Heart right ventricle (tissue), 16 donors: ENCODE measurements at regions not wholly inside any gene's neighbourhood (a gene's known extent, or its start where the extent isn't known, plus 50 kb on each side); places are given as distances from the start of the nearest gene placed in this dataset.

Source experiments
- ATAC-seq, 8 donors: fragments of 200-7000 bp; cut with Tn5 transposase; one replicate each; pipeline ENCODE4 v1.9.1; 2020; ENCODE audit warnings: mild to moderate bottlenecking in 8 of 8, moderate library complexity in 8 of 8, moderate number of reproducible peaks in 1 of 8
- DNase-seq, 2 donors: peaks; one replicate each; pipeline ENCODE4 v3.0.0-alpha.2; 2020
- H3K27ac ChIP-seq, 10 donors: fragments of 200-600 bp; sonication (generic) in 2 of 10; one replicate each; pipeline versions ENCODE4 v1.5.0 to v1.8.0; 2020 to 2022; ENCODE audit warnings: mild to moderate bottlenecking in 3 of 10
- H3K27me3 ChIP-seq, 7 donors: fragments of 200-600 bp; one replicate each; pipeline ENCODE4 v1.8.0; 2021 to 2022; ENCODE audit warnings: mild to moderate bottlenecking in 2 of 7
- H3K36me3 ChIP-seq, 9 donors: fragments of 200-600 bp; sonication (generic) in 1 of 9; one replicate each; pipeline versions ENCODE4 v1.5.0 to v1.8.0; 2020 to 2022; ENCODE audit warnings: mild to moderate bottlenecking in 2 of 9
- H3K4me1 ChIP-seq, 9 donors: fragments of 200-600 bp; sonication (generic) in 1 of 9; one replicate each; pipeline versions ENCODE4 v1.5.0 to v1.8.0; 2020 to 2022; ENCODE audit warnings: mild to moderate bottlenecking in 4 of 9
- H3K4me3 ChIP-seq, 10 donors: fragments of 200-600 bp; sonication (generic) in 2 of 10; one replicate each; pipeline versions ENCODE4 v1.5.0 to v1.8.0; 2020 to 2022; ENCODE audit warnings: mild to moderate bottlenecking in 7 of 10, moderate library complexity in 2 of 10
- H3K9me3 ChIP-seq, 11 donors: fragments of 200-600 bp in 10 of 11; sonication (generic) in 2 of 11; one replicate each; pipeline versions ENCODE4 v1.5.0 to v1.8.0; 2013 to 2022; ENCODE audit warnings: mild to moderate bottlenecking in 2 of 11, control low read depth in 1 of 11, moderate library complexity in 1 of 11
- CTCF ChIP-seq, 9 donors: fragments of 200-600 bp; sonication (generic) in 2 of 9; IDR thresholded peaks; one replicate each; pipeline versions ENCODE4 v1.5.0 to v1.8.0; 2021 to 2022; ENCODE audit warnings: antibody characterized with exemption in 9 of 9, mild to moderate bottlenecking in 5 of 9, moderate library complexity in 1 of 9
- WGBS, 2 donors: extraction: QIAGEN DNeasy Blood & Tissue Kit; methylation state at CpG; one replicate each; pipeline ENCODE4 v1.1.7; 2013; ENCODE audit warnings: inconsistent platforms in 1 of 2; 5-methylcytosine and 5-hydroxymethylcytosine counted together
- intact Hi-C, 10 donors: fragments of 100-400 bp; cut with DNase I; formaldehyde crosslinking; loops; one replicate each; pipeline versions ENCODE4 v1.11.1 to v1.14.2; 2022
- donor health status: Arrhythmogenic right ventricular cardiomyopathy.
- donor health status: ischemic (EF 13 %, LVEDD 7.1; RV severe dilation, severe dysfunction).
- donor health status: healthy with polysubstance abuse.
- donor health status: DM: no; HTN: yes; CAD: no.
- donor health status: DM: no; HTN: no; CAD: no.
- donor health status: ischemic (EF 25% LVEDD 6.9; RV normal size, moderate dysfunction).
- donor health status: ischemic (EF 25% LVEDD 5.7; RV mildly dilated, moderate dysfunction).
- donor health status: healthy.
- donor health status: DM: yes; HTN: yes; CAD: no.
- donor health status: Ischemic cardiomyopathy.
- donor health status: ischemic (EF 35%, LVEDD 5.7; RV mildly dilated, moderate dysfunction).
- donor health status: nonischemic (EF 11% LVEDD 7.7; RV severe dilation, severe dysfunction).
- donor health status: DM: yes; HTN: yes; CAD: no.
- donor health status: PGD.
- donor health status: ischemic (EF 29% LVEDD 5.4; RV normal size, mild dysfunction).
- donor health status: nonischemic (EF 23%, LVEDD 6.1; RV moderate dilation, normal function).

- 81 to 89% methylated on average over 1 of the region's 1 CpG for WGBS, 2 donors
- no peak for ATAC-seq
- peaks cover 0 to 9% (median 0%) of the 10 kb centered on the region in 7 donors for H3K27me3 ChIP-seq
- H3K27ac ChIP-seq, result no peak overlapping the region
- H3K36me3 ChIP-seq, result no peaks in the 10 kb centered on the region
- no peak for DNase-seq
- no peak overlapping the region for H3K4me3 ChIP-seq
- H3K9me3 ChIP-seq, result peaks cover 0 to 23% (median 6%) of the 10 kb centered on the region in 11 donors
- no peak for TF ChIP-seq CTCF (IDR thresholded peaks at IDR 0.05)
- H3K4me1 ChIP-seq, result peaks cover 0 to 4% (median 0%) of the 10 kb centered on the region in 9 donors
- intact Hi-C loops, result no loop called here
These were observed 818.9 kb upstream of the ACVR2A start for GRCh38 chr2:147025646-147026585.

GRCh38 chr2:147019311-147019710 lies 825.5 kb upstream of the ACVR2A start:
- H3K36me3 ChIP-seq, result no peaks in the 10 kb centered on the region
- DNase-seq, result no peak
- H3K9me3 ChIP-seq, result peaks cover 0 to 23% (median 6%) of the 10 kb centered on the region in 11 donors
- no peak for TF ChIP-seq CTCF (IDR thresholded peaks at IDR 0.05)
- no peak for ATAC-seq
- H3K4me1 ChIP-seq, result no peaks in the 10 kb centered on the region
- 87% methylated on average over 3 of the region's 3 CpGs for WGBS, 2 donors
- H3K4me3 ChIP-seq, result no peak overlapping the region
- H3K27me3 ChIP-seq, result no peaks in the 10 kb centered on the region
- H3K27ac ChIP-seq, result no peak overlapping the region
- intact Hi-C loops, result no loop called here

- Histone ChIP-seq H3K36me3 (no peaks in the 10 kb centered on the region), H3K9me3 (peaks cover 0 to 13% (median 4%) of the 10 kb centered on the region in 11 donors), H3K27ac (no peak overlapping the region), H3K27me3 (no peaks in the 10 kb centered on the region), H3K4me3 (no peak overlapping the region), H3K4me1 (no peaks in the 10 kb centered on the region)
- no peak for DNase-seq
- TF ChIP-seq CTCF (IDR thresholded peaks at IDR 0.05), result no peak
- no peak for ATAC-seq
- intact Hi-C loops, result no loop called here
- 87 to 94% methylated on average over 6 of the region's 6 CpGs for WGBS, 2 donors
These were observed 826.7 kb upstream of the ACVR2A start for GRCh38 chr2:147017951-147018645.

- H3K4me3 ChIP-seq, result no peak overlapping the region
- H3K9me3 ChIP-seq, result no peaks in the 10 kb centered on the region
- no peaks in the 10 kb centered on the region for H3K27me3 ChIP-seq
- ATAC-seq (no peak), DNase-seq (no peak)
- no peak for TF ChIP-seq CTCF (IDR thresholded peaks at IDR 0.05)
- intact Hi-C loops, result no loop called here
- no peak overlapping the region for H3K27ac ChIP-seq
- H3K36me3 ChIP-seq, result no peaks in the 10 kb centered on the region
- 71 to 74% methylated on average over 1 of the region's 1 CpG for WGBS, 2 donors
- H3K4me1 ChIP-seq, result no peaks in the 10 kb centered on the region
These were observed 828.6 kb upstream of the ACVR2A start for GRCh38 chr2:147016181-147016580.
